ENCODE measurements at regions not wholly inside any gene's neighbourhood (a gene's known extent, or its start where the extent isn't known, plus 50 kb on each side); places are given as distances from the start of the nearest gene placed in this dataset.

GRCh38 chr2:120541553-120541932, 194.1 kb upstream of the GLI2 start:
- Histone ChIP-seq H3K79me2 (ENCODE audit: control insufficient read depth, insufficient read depth, low read length) (no peaks in the 10 kb centered on the region), H3K36me3 (ENCODE audit: control insufficient read depth in 2 of 2, insufficient read depth in 2 of 2, low read length in 1 of 2) (no peaks in the 10 kb centered on the region), H3K4me1 (ENCODE audit: control insufficient read depth, insufficient read depth, low read length) (no peaks in the 10 kb centered on the region), H3K9me3 (replicated peaks; ENCODE audit: control insufficient read depth, insufficient read depth, low read length) (no peaks in the 10 kb centered on the region), H3K27ac (ENCODE audit: control insufficient read depth, insufficient read depth) (no peak overlapping the region), H3K9ac (ENCODE audit: control insufficient read depth, insufficient read depth, low read length) (no peak overlapping the region), H3K27me3 (replicated peaks in 1 of 2; ENCODE audit: control insufficient read depth in 2 of 2, insufficient read depth in 2 of 2, low read length in 1 of 2) (peaks cover 0 to 5% of the 10 kb centered on the region in 2 experiments; a peak in 3 of 4 replicates), H4K20me1 (ENCODE audit: control insufficient read depth, insufficient read depth) (no peaks in the 10 kb centered on the region), H2AFZ (ENCODE audit: control insufficient read depth, low read depth, low read length) (no peak overlapping the region), H3K4me3 (no peak overlapping the region), H3K4me2 (ENCODE audit: control insufficient read depth, insufficient read depth) (no peak overlapping the region)
- ATAC-seq, result no peak
- intact Hi-C loops (cut with micrococcal nuclease; ENCODE audit: unreplicated experiment), result no loop called here
- in situ Hi-C loops (cut with MboI), result no loop called here
- DNase-seq (ENCODE audit: low read depth, low spot score), result no peak
- ChIA-PET SMC1A (ENCODE audit: uncharacterized antibody, unreplicated experiment) (interaction anchor here (0.5 kb wide), 1 partner anchor 223 kb away, joined by 3 read pairs; no protein-coding TSS in a partner anchor), POLR2A (no interaction called here), RAD21 (ENCODE audit: unreplicated experiment) (no interaction called here), CTCF (no interaction called here)
- BruUV-seq (replicated peaks), result no TSS peak
- 57% methylated on average over 7 of the region's 7 CpGs for WGBS (ENCODE audit: insufficient coverage, insufficient replicate concordance, low lambda C conversion rate, missing lambda C conversion rate)
- no peak for FAIRE-seq
- TF ChIP-seq KLF5 (IDR thresholded peaks at IDR 0.05; ENCODE audit: partially characterized antibody) (no peak), POLR2AphosphoS5 (IDR thresholded peaks at IDR 0.05; ENCODE audit: low read length) (no peak), ZNF217 (IDR thresholded peaks at IDR 0.05) (no peak), CEBPB (IDR thresholded peaks at IDR 0.05; ENCODE audit: borderline replicate concordance in 1 of 2, low read depth in 2 of 2, low read length in 2 of 2) (no peak), TCF12 (IDR thresholded peaks at IDR 0.05; ENCODE audit: low read depth, low read length) (no peak), CHD4 (IDR thresholded peaks at IDR 0.05) (no peak), ESRRA (IDR thresholded peaks at IDR 0.05; ENCODE audit: low read length) (no peak), RBBP5 (conservative IDR thresholded peaks at IDR 0.05) (no peak), MYC (IDR thresholded peaks at IDR 0.05; ENCODE audit: insufficient read depth, insufficient read length, insufficient replicate concordance, low read length, severe bottlenecking) (no peak), FOXK2 (IDR thresholded peaks at IDR 0.05) (no peak), EZH2 (IDR thresholded peaks at IDR 0.05; ENCODE audit: borderline replicate concordance, control insufficient read depth, low read depth, low read length) (no peak), SIX5 (IDR thresholded peaks at IDR 0.05; ENCODE audit: low read depth, low read length, severe bottlenecking) (no peak), MEF2B (IDR thresholded peaks at IDR 0.05; ENCODE audit: partially characterized antibody, poor library complexity, severe bottlenecking) (no peak), JUND (IDR thresholded peaks at IDR 0.05; ENCODE audit: low read depth, low read length) (no peak), SUZ12 (IDR thresholded peaks at IDR 0.05; ENCODE audit: unreplicated experiment) (no peak)
- TF ChIP-seq, protein P1, sequence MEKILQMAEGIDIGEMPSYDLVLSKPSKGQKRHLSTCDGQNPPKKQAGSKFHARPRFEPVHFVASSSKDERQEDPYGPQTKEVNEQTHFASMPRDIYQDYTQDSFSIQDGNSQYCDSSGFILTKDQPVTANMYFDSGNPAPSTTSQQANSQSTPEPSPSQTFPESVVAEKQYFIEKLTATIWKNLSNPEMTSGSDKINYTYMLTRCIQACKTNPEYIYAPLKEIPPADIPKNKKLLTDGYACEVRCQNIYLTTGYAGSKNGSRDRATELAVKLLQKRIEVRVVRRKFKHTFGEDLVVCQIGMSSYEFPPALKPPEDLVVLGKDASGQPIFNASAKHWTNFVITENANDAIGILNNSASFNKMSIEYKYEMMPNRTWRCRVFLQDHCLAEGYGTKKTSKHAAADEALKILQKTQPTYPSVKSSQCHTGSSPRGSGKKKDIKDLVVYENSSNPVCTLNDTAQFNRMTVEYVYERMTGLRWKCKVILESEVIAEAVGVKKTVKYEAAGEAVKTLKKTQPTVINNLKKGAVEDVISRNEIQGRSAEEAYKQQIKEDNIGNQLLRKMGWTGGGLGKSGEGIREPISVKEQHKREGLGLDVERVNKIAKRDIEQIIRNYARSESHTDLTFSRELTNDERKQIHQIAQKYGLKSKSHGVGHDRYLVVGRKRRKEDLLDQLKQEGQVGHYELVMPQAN (conservative IDR thresholded peaks at IDR 0.05), result no peak
- TF ChIP-seq, protein P2, sequence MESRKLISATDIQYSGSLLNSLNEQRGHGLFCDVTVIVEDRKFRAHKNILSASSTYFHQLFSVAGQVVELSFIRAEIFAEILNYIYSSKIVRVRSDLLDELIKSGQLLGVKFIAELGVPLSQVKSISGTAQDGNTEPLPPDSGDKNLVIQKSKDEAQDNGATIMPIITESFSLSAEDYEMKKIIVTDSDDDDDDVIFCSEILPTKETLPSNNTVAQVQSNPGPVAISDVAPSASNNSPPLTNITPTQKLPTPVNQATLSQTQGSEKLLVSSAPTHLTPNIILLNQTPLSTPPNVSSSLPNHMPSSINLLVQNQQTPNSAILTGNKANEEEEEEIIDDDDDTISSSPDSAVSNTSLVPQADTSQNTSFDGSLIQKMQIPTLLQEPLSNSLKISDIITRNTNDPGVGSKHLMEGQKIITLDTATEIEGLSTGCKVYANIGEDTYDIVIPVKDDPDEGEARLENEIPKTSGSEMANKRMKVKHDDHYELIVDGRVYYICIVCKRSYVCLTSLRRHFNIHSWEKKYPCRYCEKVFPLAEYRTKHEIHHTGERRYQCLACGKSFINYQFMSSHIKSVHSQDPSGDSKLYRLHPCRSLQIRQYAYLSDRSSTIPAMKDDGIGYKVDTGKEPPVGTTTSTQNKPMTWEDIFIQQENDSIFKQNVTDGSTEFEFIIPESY (IDR thresholded peaks at IDR 0.05), result no peak

Measured in GM12878 (cell line).